Activated CD8-positive, alpha-beta T cell treated with anti-CD3 and anti-CD28 coated beads for 36 hours (primary cell): ENCODE measurements at regions not wholly inside any gene's neighbourhood (a gene's known extent, or its start where the extent isn't known, plus 50 kb on each side); places are given as distances from the start of the nearest gene placed in this dataset.

Experiments used
- ATAC-seq: fragments of 200-7000 bp; cut with Tn5 transposase; one replicate; pipeline ENCODE4 v1.10.0; 2021; ENCODE audit warnings: mild to moderate bottlenecking, moderate library complexity
- CTCF ChIA-PET: fragments of 350-600 bp; sonication (Branson Sonifier 250); formaldehyde crosslinking; loops from one replicate; lab custom pipeline; 2021; ENCODE audit warnings: antibody characterized with exemption; lab: Charles Lee
- POLR2A ChIA-PET: fragments of 350-600 bp; sonication (Branson Sonifier 250); formaldehyde crosslinking; loops from one replicate; lab custom pipeline; 2021; ENCODE audit warnings: antibody characterized with exemption; lab: Charles Lee
- DNase-seq: peaks from one replicate; pipeline ENCODE4 v3.0.0-alpha.2; 2020
- H3K27ac Mint-ChIP-seq: one replicate; pipeline ENCODE4 v1.8.0; 2021; ENCODE audit warnings: mild to moderate bottlenecking, mixed read lengths
- H3K27me3 Mint-ChIP-seq: one replicate; pipeline ENCODE4 v1.8.0; 2021; ENCODE audit warnings: mixed read lengths
- H3K36me3 Mint-ChIP-seq: one replicate; pipeline ENCODE4 v1.8.0; 2021; ENCODE audit warnings: low read depth, mixed read lengths
- H3K4me1 Mint-ChIP-seq: one replicate; pipeline ENCODE4 v1.8.0; 2021; ENCODE audit warnings: low read depth, mixed read lengths
- H3K4me3 Mint-ChIP-seq: one replicate; pipeline ENCODE4 v1.8.0; 2021; ENCODE audit warnings: mild to moderate bottlenecking, moderate library complexity, mixed read lengths
- H3K9me3 Mint-ChIP-seq: one replicate; pipeline ENCODE4 v1.8.0; 2021; ENCODE audit warnings: mixed read lengths
- CTCF ChIP-seq: fragments of 200-600 bp; IDR thresholded peaks from one replicate; pipeline ENCODE4 v1.8.0; 2022; ENCODE audit warnings: antibody characterized with exemption, mild to moderate bottlenecking
- intact Hi-C: fragments of 100-400 bp; cut with micrococcal nuclease; formaldehyde crosslinking; loops from one replicate; pipeline ENCODE4 v1.10.0; 2022

- H3K36me3 Mint-ChIP-seq: no peaks in the 10 kb centered on the region
- DNase-seq (no peak), ATAC-seq (no peak)
- intact Hi-C loops: no loop called here
- H3K4me3 Mint-ChIP-seq: no peak overlapping the region
- POLR2A ChIA-PET: no interaction called here
- no peaks in the 10 kb centered on the region for H3K4me1 Mint-ChIP-seq
- TF ChIP-seq CTCF: no peak
- no peaks in the 10 kb centered on the region for H3K9me3 Mint-ChIP-seq
- CTCF ChIA-PET: interaction anchor here (0.8 kb wide), 1 partner anchor 199 kb away, joined by 3 read pairs; no protein-coding TSS in a partner anchor
- H3K27ac Mint-ChIP-seq: no peak overlapping the region
- no peaks in the 10 kb centered on the region for H3K27me3 Mint-ChIP-seq
Measured at GRCh38 chr7:33711231-33712019, 193.9 kb upstream of the BMPER start.

- DNase-seq: no peak
- H3K4me1 Mint-ChIP-seq: no peaks in the 10 kb centered on the region
- ATAC-seq: no peak
- POLR2A ChIA-PET: no interaction called here
- no peaks in the 10 kb centered on the region for H3K9me3 Mint-ChIP-seq
- CTCF ChIA-PET: interaction anchor here (0.8 kb wide), 1 partner anchor 198 kb away, joined by 3 read pairs; no protein-coding TSS in a partner anchor
- H3K27me3 Mint-ChIP-seq: no peaks in the 10 kb centered on the region
- TF ChIP-seq CTCF: no peak
- no peak overlapping the region for H3K4me3 Mint-ChIP-seq
- intact Hi-C loops: no loop called here
- no peak overlapping the region for H3K27ac Mint-ChIP-seq
- H3K36me3 Mint-ChIP-seq: no peaks in the 10 kb centered on the region
Measured at GRCh38 chr7:33712020-33712414, 193.3 kb upstream of the BMPER start.

- TF ChIP-seq CTCF: no peak
- Mint-ChIP-seq H3K9me3 (no peaks in the 10 kb centered on the region), H3K27ac (no peak overlapping the region), H3K27me3 (no peaks in the 10 kb centered on the region), H3K4me1 (no peaks in the 10 kb centered on the region), H3K4me3 (no peak overlapping the region), H3K36me3 (no peaks in the 10 kb centered on the region)
- DNase-seq (no peak), ATAC-seq (no peak)
- intact Hi-C loops: no loop called here
- ChIA-PET CTCF (interaction anchor here (0.6 to 1.1 kb wide), 2 partner anchors 11 to 213 kb away, joined by 3 read pairs; no protein-coding TSS in a partner anchor), POLR2A (no interaction called here)
Measured at GRCh38 chr7:33714208-33714607, 191.1 kb upstream of the BMPER start.

- ChIA-PET POLR2A (no interaction called here), CTCF (interaction anchor here (1.4 kb wide), 1 partner anchor 216 kb away, joined by 3 read pairs; no protein-coding TSS in a partner anchor)
- ATAC-seq: no peak
- Mint-ChIP-seq H3K27me3 (no peaks in the 10 kb centered on the region), H3K27ac (no peak overlapping the region), H3K36me3 (no peaks in the 10 kb centered on the region), H3K4me1 (no peaks in the 10 kb centered on the region), H3K9me3 (no peaks in the 10 kb centered on the region), H3K4me3 (no peak overlapping the region)
- DNase-seq: no peak
- no peak for TF ChIP-seq CTCF
- intact Hi-C loops: no loop called here
Measured at GRCh38 chr7:33716581-33717477, 188.5 kb upstream of the BMPER start.
